ENCODE measurements at regions not wholly inside any gene's neighbourhood (a gene's known extent, or its start where the extent isn't known, plus 50 kb on each side); places are given as distances from the start of the nearest gene placed in this dataset.
"Not testable (repeated sequence)": the region's sequence is repeated elsewhere in the genome, so short reads cannot be mapped to it uniquely, and the experiment has no call there.

- DNase-seq = no peak
Measured at GRCh38 chr5:2872676-2873075, 121.2 kb upstream of the IRX2 start.

DNA sequence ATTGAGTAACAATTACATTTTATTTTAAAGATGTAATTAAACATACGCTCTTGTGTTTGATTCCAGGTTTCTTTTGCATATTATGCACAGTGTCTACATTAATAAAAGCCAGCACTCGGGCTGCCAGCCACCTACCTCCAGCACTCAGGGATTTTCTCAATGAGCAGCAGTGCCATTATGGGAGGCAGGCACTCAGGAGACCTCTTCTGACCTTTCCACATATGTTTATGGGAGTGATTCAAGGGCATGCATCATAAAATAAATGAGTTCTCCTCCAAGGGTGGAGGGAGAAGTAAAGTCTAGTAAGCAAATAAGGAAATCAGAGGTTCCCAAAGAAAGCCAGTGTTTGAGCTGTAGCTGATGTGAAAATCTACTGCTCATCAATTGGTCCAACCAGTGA lies 119.8 kb upstream of the IRX2 start:
- DNase-seq = no peak

DNA sequence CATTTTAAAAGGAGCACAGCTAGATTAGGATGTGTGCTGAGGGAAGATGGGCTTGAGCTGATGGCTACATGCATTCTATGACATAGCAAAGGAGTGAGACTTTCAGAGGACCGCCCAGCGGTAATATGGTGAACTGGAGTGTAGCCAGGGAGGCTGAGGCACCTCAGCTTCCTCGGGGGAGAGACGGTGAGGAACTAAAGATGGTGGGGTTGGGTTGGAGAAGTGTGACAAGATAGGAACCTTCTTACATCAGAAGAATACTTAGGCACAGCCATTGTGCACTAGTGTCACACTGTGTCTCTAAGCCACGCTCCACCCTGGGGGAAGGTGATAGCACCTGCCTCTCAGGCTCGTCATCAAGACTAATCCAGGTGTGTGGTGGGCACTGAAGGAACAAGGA lies 118.0 kb upstream of the IRX2 start:
- DNase-seq = no peak

- no peak for DNase-seq
Measured at GRCh38 chr5:2867373-2867933, 116.0 kb upstream of the IRX2 start.

- peak; percentile 35 for DNase-seq
Measured at GRCh38 chr5:2866662-2867372, 115.3 kb upstream of the IRX2 start.

- DNase-seq = no peak
Measured at GRCh38 chr5:2865856-2866255, 114.4 kb upstream of the IRX2 start.

- DNase-seq = no peak
Measured at GRCh38 chr5:2864515-2865105, 113.1 kb upstream of the IRX2 start.

- no peak for DNase-seq
Measured at GRCh38 chr5:2863675-2864433, 112.4 kb upstream of the IRX2 start.

- DNase-seq = no peak
Measured at GRCh38 chr5:2863133-2863532, 111.7 kb upstream of the IRX2 start.

- not testable (repeated sequence) for DNase-seq
Measured at GRCh38 chr5:2862176-2862575, 110.7 kb upstream of the IRX2 start.

- no peak for DNase-seq
Measured at GRCh38 chr5:2861605-2862004, 110.1 kb upstream of the IRX2 start.

- DNase-seq = no peak
Measured at GRCh38 chr5:2860101-2860500, 108.6 kb upstream of the IRX2 start.

- DNase-seq = no peak
Measured at GRCh38 chr5:2857837-2858236, 106.4 kb upstream of the IRX2 start.

DNA sequence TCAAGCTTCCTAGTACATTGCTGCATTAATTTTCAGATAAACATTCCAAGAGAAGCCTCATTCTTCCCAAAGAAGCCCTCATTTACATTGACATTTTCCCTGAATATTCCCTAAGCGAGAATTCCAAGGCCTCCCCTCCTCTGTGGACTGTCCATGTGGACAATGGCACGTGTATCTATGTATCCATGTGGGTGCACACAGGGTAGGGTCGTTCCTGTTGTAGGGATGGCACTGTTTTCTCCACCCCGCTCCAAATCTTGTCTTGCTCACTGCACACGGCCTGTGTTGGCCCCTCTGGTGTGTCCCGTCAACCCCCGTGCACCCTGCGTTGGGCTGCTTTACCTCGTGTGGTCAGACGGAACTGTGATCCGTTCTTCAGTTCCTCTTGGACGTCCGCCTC lies 104.7 kb upstream of the IRX2 start:
- DNase-seq = no peak

- DNase-seq = no peak
Measured at GRCh38 chr5:2852446-2852845, 101.0 kb upstream of the IRX2 start.

- DNase-seq = no peak
Measured at GRCh38 chr5:2851895-2852294, 100.4 kb upstream of the IRX2 start.

GRCh38 chr5:2849429-2849828 lies 98.0 kb upstream of the IRX2 start:
- DNase-seq = no peak

- no peak for DNase-seq
Measured at GRCh38 chr5:2848619-2849018, 97.1 kb upstream of the IRX2 start.

DNA sequence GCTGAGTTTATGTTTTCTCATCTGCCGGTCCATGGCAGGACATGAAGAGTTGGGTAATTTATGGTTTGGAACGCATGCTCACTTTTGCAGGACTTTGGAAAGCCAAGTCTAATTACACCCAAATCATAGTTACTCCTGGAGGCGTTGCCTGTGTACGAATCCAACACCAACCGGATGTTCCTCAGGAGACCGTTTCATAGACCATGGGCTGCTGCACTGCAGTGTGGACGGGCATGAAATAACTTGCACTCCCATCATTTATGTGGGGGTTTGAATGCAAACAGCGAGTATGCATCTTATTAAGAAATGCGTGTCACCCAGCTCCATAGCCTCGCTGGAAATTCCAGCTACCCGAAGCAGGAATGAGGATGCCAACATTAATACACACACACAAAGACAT lies 96.1 kb upstream of the IRX2 start:
- DNase-seq = no peak

GRCh38 chr5:2841208-2841607 lies 89.7 kb upstream of the IRX2 start:
- DNase-seq = no peak

DNA sequence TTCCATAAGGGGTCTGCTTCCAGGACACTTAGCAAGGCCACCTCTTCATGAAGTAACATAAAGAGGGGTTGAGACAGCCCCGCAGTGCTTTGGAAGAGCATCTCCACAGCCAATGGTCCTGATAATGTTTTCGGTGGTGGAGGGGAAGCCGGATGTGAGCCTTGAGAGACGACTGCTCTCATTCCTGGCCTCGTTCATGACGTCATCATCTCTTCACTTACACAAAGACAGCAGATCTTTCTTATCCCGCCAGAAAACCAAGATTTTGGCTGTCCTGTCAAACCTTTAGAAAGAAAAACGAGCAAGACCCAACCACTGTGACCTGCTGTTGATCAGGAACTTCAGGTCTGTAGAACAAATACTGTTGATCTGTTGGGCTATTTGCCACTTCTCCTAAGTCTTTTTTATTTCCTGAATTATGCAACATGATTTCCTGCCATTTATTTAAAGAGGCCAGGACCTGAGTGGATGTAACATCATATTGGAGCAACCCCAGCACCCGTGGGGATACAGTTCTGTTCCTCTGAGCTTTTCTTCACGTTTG lies 89.0 kb upstream of the IRX2 start:
- no peak for DNase-seq

DNA sequence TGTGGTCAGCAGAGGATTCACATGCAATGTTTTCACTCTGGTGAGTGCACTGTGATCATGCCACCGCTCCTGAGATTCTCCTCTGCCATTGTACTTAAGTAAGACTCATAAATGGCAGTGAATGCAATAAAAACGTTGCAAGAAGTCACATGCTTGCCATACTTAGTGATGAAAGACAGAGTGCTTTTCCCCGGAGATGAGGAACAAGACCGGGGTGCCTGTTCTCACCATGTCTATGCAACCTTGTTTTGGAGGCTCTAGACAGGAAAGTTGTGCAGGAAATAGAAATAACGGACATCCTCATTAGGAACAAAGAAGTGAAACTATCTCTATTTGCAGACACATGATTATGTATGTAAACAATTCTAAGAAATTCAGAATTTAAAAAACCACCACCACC lies 84.7 kb upstream of the IRX2 start:
- DNase-seq = no peak

DNA sequence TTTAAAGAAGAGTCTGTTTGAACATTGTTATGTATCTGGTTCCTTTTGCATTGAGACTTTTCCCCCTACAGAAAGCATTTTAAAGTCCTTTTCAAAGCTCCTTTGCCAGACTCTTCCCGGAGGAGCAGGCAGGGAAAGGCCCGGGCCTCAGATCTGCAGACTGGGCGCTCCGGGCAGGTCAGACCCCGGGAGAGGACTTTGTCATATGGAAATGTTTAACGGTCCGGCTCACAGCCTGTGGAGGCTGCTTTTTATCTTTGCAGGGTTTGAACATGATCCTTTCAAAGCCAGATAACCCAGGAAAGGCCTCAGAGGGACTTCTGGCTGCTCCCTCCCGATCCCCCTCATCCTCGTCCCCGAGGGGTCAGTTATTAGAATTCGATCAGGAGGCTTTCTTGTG lies 82.1 kb upstream of the IRX2 start:
- DNase-seq = no peak

GRCh38 chr5:2832394-2832793 lies 80.9 kb upstream of the IRX2 start:
- DNase-seq = no peak
